GM18517 (cell line): ENCODE measurements at regions not wholly inside any gene's neighbourhood (a gene's known extent, or its start where the extent isn't known, plus 50 kb on each side); places are given as distances from the start of the nearest gene placed in this dataset.
"Not testable (repeated sequence)": the region's sequence is repeated elsewhere in the genome, so short reads cannot be mapped to it uniquely, and the experiment has no call there.

Experiments
- ATAC-seq: cut with Tn5 transposase; IDR thresholded peaks from one replicate; pipeline ENCODE4 v1.9.1; 2021; ENCODE audit warnings: mild to moderate bottlenecking, moderate library complexity; ENCODE audit not compliant: unreplicated experiment

DNA sequence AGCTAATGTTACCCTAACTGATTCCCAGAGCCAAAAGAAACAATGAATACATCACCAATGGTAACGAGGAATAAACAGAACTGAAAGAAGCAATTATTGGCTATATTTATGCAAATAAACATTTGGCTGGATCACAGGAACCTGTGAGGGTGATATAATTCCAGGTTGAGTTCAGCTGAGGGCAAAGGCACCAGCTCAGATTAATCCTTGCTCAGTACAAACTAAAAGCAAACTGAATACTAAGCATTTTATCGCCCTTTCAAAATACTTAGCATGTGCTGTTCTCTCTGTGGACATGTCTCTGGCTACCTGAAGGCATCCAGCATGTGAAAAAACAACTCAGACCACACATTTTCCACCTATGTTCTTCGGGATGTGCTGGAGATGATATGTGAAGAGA is 791.7 kb downstream of the METTL4 start:
- no peak for ATAC-seq

DNA sequence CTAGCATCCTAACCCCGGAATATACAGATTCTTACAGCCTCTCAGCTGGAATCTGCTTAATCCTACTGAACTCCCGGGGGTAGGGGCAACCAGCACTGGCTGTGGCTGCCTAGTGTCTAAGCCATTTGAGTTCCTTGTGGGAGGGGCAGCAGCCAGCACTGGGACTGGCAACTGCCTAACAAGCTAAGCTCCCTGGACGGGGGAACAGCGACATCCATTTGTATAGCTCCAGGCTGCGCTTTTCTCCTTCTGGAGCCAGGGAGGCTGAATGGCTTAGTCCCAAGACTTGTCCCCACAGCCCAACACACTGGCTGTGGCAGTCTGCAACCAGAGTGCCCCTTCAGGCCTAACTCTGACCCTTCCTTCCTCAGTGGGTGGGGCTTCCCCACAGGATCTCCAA is 787.2 kb downstream of the METTL4 start:
- no peak for ATAC-seq

DNA sequence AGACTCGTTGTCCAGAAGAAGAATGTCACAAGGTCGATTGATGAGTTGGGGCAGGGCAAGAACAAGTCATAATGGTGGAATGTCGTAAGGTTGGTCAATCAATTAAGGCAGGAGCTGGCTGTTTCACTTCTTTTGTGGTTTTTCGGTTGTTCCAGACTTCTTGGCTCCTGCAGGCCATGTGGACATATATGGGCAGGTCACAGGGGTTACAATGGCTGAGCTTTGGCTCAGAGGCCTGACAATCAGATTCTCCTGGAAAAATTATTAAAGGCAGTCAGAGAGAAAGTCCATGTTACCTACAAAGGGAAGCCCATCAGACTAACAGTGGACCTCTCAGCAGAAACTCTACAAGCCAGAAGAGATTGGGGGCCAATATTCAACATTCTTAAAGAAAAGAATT is 785.3 kb downstream of the METTL4 start:
- not testable (repeated sequence) for ATAC-seq

DNA sequence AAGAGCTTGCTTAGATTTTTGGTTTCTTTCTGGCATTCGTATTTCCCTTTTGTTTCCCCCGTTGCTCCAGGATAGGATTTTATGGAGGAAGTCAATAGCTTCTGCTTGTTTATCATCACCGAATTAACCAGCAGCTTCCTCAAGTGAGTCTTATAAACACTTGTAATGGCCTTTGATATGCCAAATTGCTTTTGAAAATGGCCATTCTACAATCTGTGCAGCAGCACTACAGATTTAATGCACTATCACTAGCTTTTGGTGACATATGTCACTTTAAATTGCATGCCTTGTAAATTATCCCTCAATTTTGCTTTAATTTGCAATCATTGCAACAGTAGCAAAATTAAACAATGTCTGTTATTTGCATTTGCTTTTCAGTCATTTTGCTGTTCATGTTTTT is 774.7 kb downstream of the METTL4 start:
- ATAC-seq = no peak

DNA sequence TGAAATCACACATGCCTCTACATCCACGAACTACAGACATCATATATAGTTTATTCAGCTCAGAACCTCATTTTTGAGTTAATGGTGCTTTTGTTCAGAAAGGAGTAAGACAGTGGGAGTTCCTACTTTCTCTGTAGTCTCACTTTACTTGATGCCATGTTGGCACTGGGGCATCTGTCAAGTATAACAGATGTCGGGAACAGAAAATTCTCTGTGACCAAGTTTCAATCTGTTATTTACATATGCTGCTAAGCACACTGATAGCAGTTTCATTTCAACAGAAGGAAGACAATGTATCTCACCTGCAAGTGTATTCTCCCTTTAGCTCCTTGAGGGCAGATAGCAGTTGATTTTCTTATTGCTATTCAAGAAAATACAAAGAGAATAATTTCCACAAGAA is 774.1 kb downstream of the METTL4 start:
- no peak for ATAC-seq

DNA sequence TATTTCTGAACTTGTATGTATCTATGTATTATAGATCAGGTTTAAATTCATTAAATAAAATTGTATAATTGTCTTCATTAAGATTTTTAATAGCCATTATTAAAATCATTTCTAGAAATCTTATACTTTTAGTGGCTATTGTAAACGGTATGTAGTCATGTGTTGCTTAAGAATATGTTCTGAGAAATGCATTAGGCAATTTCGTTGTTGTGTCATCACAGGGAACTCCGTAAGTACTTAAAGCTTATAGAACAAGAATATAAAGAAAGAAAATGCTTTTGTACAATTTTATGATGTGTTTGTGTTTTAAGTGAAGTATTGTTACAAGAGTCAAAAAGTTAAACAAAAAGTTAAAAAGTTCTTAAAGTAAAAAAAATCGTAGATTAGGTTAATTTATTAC is 765.8 kb downstream of the METTL4 start:
- ATAC-seq = no peak

DNA sequence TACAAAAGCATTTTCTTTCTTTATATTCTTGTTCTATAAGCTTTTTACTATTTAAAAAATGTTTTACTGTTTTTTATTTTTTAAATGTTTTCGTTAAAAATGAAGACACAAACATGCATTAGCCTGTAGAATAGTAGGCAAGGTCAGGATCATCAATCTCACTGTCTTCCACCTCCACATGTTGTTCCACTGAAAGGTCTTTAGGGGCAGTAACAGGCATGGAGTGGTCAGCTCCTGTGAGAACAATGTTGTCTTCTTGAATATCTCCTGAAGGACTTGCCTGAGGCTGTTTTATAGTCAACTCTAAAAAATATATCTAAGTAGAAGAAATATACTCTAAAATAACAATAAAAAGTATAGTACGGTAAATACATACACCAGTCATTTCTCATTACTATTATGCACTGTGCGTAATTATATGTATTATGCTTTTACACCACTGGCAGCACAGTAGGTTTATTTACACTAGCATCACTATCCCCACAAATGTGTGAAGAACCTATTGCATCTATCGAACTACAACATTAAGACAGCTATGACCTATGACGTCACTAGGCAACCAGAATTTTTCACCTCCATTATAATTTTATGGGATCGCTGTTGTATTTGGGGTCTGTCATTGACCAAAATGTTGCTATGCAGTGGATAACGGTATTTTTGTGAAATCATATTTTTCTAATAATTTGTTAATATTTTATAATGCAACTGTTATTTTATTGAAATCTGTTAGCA is 764.3 kb downstream of the METTL4 start:
- ATAC-seq = no peak

DNA sequence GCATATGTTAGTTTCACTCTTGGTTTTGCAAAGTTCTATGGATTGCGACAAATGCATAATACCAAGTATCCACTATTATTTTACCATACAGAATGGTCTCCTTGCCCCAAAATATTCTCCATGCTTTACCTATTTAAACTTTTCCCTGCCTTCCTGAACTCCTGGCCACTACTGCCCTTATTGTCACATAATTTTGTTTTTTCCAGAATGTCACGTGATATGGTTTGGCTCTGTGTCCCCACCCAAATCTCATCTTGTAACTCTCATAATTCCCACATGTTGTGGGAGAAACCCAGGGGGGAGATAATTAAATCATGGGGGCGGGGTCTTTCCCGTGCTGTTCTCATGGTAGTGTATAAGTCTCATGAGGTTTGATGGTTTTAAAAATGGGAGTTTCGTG is 760.0 kb downstream of the METTL4 start:
- no peak for ATAC-seq

DNA sequence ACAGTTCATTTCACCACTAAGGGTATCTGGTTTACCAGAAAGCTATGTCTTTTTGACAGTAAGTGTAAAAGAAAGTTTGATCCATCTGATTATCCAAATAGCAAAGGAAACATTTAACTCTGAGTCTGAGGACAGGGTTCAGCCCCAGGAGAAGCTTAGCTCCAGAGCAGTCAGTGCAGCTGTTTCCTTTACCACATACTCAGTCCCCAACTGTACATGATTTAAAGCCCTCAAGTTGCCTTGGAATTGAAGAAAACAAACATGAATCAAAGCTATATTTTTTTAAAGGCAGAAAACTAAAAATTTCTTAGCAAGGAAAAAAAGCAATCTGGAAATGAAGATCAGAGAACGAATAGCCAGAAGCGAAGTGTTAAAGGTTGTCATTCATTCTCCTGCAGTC is 746.0 kb downstream of the METTL4 start:
- ATAC-seq = no peak

DNA sequence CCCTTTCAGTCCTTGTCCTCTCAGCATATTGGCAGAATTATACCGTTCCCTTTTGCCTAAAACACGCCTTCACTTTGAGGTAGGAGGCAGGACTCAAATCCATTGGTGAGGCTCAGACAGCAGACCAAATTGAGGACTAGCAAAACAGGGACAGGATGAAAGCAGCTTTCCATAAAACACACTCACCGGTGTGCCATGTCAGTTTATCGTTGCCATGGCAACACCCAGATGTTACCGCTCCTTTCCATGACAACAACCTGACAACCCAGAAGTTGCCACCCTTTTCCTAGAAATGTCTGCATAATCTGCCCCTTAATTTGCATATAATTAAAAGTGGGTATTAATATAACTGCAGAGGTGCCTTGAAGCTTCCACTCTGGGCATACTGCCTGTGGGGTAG is 730.4 kb downstream of the METTL4 start:
- no peak for ATAC-seq

DNA sequence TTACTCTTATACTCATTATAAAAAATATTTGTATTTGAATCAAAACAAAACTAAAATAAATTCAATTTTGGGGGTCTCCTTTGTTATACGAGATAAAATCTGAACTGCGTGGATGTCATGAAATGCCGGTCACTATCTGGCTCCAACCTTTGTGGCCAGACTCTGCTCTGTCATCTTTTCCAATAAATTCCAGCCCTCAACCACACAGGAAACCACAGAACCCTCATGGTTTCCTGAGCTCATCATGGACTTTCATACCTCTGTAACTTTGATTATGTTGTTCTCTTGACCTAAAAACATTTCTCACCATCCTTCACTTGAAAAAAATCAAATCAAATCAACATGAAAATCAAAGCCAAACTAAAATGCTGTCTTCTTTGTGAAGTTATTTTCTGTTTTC is 724.7 kb downstream of the METTL4 start:
- no peak for ATAC-seq

DNA sequence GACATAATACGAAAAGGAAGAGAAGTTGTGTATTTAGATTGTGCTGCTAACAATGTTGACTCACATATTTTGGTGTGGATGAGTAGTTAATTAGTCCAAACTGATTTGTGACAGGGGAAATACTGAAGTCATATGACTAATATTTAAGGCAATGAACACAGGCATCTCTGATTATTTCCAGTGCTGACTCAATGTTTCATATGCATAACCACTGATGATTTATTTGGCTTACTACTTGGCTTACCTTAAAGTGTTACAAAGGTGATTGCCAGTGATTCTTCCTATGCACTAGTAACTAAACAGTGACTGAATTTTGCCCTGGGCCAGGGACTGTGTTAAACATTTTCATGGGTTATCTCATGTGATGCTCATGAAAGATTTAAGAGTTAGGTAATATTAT is 722.6 kb downstream of the METTL4 start:
- no peak for ATAC-seq

DNA sequence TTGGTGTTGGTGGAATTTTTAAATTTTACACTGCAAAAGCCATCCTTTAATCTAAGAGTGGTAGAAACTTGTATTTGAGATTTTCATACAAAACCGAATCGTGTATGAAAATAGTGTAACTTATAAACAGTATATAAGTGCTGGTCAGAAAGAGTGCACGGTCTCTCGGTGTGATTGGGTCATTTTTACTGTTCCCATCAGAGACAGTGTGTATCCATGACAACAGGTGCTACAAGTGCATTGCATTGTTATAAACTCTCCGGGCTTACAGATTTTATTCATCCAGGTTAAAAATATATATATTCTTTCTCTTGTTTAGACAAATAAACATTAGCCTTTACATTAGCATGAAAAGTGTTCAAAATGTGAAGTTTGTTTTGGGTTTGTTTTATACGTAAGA is 721.9 kb downstream of the METTL4 start:
- no peak for ATAC-seq

DNA sequence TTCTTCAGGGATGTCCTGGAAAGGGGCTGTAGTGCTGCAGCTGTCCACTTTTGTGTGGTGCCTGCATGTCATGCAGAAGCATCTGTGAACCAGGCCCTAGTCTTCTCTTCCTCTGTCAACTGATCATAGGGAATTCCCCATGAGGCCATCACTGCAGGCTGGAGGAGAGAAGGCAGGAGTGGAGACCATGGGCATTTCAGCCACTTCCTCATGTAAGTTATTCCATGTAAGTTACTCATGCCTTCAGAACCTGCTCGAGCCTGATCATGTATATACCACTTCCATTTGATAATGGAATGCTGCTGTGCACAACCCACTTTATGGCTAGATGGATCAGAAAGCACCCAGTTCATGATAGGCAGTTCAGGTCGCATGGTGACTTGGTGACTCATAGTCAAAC is 714.0 kb downstream of the METTL4 start:
- ATAC-seq = not testable (repeated sequence)

DNA sequence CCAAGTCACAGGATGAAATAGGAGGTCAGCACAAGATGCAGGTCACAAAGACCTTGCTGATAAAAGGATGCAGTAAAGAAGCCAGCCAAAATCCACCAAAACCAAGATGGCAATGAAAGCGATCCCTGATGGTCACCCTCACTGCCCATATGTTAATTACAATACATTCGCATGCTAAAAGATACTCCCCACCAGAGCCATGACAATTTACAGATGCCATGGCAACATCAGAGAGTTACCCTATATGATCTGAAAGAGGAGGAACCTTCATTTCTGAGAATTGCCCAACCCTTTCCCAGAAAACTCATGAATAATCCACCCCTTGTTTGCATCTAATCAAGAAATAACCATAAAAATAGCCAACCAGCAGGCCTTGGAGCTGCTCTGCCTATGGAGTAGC is 709.8 kb downstream of the METTL4 start:
- no peak for ATAC-seq

DNA sequence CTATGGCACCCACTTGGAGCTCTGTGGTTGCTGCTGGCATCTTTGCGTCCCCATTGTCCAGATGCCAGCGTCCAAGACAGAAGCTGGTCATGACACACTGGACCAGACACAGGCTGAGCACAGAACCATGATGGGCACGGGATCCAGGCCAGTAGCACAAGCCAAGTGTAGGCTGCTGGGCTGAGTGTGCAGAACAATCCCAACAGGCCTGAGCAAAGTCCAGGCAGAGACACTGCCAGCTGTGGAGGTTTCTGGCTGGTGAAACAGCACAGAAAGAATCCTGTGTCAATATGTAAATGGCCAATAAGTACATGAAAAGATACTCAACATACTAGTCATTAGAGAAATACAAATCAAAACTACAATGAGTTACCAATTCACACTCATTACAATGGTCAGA is 705.4 kb downstream of the METTL4 start:
- ATAC-seq = no peak

DNA sequence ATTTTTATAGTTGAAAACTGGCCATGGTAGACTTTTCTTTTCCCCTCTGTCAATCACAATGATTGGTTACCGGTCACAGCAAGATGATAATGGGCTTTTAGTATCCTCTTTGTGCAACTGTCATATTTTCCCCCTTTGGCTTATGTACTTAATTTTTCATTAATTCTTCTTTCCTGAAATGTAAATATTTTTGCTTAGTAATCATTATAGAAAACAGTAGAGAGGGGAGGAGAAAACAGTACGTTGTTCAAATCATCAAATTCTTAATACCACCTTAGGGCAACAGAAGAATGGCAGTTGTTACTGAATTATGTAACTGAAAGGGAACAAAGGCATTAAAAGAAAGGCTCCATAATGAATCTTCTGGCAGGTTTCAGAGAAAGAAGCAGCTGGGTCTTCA is 699.0 kb downstream of the METTL4 start:
- ATAC-seq = no peak

DNA sequence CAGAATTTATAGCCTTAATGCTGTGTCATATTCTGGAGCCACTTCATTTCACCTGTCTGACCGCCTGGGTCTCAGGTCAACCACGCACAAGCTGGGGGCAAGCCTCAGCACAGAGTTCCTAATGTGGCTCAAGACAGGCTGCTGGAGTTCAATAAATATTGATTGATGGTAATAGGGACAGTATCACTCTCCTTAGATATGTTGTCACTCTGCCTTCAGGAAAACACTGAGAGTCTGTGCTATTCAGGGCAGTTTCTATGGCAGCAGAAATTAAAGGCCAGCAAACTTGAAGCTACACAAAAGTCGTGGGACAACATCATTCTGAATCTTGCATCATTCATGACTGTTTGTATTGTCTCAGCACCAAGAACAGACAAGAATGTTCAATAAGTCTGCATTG is 696.1 kb downstream of the METTL4 start:
- ATAC-seq = no peak

DNA sequence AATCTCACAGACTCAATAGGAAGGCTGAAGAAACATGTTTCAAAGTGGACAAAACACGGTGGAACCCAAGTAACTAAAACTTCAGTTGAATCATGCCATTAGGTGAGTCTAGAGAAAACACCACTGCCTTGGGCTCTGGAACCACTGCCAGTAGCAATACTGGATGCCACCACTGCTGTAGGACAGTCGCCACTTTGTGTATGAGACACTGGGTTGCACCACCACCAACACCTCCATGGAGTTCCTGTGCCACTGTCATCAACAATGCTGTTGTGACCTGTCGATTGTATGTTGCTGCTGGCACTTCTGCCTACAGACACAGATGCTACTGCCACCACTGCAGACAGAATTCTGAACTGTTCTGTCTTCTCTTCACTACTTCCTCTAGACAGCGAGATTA is 686.7 kb downstream of the METTL4 start:
- ATAC-seq = no peak

DNA sequence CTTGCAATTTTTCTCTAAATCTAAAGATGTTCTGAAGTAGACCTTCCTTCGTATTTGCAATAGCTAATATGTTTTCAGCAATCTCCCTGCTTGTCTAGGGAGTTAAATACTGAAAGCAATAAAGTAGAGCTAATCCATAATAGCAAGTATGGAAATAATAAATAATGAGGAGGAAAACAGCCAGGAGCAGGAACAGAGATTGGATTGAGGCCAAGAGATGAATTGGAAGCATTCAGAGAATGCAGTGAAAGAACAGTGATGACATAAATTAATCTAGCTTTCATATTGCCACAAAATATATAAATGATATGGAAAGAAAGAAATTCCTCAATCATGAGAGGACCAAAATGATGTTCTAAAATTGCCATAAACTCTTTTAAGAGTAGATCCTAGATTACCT is 679.7 kb downstream of the METTL4 start:
- no peak for ATAC-seq

DNA sequence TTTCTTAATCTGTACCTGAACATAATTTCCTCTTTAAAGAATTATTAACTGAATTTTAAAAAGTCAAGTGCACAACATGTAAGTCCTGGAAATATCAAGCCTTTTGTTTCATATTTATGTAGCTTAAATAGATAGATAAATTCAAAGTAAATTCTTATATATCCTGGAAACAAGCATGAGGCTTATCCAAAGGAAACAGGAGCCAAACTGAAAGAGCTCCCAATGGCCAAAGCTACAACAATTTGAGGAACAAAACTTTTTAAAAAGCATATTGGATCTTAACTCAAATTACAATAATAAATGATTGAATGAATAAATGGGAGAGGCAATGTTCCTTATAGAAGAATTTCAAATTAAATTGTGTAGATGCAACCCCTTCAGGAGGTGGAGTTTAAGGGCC is 679.1 kb downstream of the METTL4 start:
- no peak for ATAC-seq

DNA sequence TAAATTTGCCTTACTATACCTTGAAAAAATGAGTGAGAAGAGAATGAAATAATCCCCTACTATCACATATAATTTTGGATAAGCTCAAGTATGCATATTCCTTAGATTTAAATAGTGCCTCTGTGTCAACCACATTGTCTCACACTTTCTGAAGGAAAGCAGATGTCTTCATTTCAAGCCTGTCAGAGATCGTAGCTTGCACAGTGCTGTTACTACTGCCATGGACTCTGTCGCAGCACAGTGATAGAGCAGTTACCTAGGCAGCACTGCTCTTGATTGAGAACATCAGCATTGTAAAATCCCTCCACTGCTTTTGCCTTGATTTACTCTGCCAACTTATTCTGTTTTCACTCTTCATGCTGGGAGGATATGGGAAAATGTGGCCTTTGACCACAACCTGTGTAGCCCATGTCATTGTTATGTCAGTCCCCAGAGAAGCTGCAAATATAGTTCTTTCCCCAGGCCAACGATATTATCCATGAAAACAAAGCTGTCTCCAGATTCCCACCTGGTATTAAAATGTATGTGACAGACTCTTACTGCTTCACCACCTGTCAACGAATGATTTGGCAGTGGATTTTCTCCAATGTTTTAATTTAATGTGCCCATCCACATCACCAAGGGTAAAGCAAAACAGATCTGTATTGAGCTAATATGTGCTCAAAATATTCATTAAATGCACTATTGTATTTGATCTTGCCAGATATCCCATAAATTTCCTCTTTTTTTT is 675.7 kb downstream of the METTL4 start:
- ATAC-seq = no peak

DNA sequence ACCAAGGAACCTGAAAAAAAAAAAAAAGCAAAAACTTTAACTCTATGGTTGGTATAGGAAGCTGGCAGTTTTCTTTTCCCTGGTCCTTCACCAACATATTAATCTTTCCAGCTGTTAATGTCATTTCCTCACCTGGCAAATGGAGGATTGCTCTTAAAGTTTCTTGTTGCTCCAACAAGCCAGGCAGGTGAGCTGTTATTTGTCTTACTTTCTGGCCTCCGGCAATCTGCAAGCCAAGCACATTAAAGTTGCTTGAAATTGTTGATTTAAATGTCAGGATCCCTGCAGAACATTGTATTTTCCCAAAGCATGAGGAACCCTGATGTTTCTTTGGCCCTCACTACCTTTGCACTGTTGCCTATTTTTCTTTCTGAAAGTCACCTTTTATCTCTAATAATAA is 664.9 kb downstream of the METTL4 start:
- no peak for ATAC-seq
